ENCODE measurements at regions not wholly inside any gene's neighbourhood (a gene's known extent, or its start where the extent isn't known, plus 50 kb on each side); places are given as distances from the start of the nearest gene placed in this dataset.

GRCh38 chr10:21078410-21079329 is 181.6 kb upstream of the NEBL start:
- DNase-seq, result no peak

GRCh38 chr10:21077681-21078080 is 180.6 kb upstream of the NEBL start:
- DNase-seq, result no peak

- DNase-seq, result no peak
These were observed 179.3 kb upstream of the NEBL start for GRCh38 chr10:21076381-21076780.

GRCh38 chr10:21075880-21076279 is 178.8 kb upstream of the NEBL start:
- DNase-seq, result no peak

- DNase-seq, result no peak
These were observed 174.0 kb upstream of the NEBL start for GRCh38 chr10:21071001-21071673.

- DNase-seq, result no peak
These were observed 173.0 kb upstream of the NEBL start for GRCh38 chr10:21069929-21070700.

- no peak for DNase-seq
These were observed 172.2 kb upstream of the NEBL start for GRCh38 chr10:21069278-21069677.

GRCh38 chr10:21068026-21068656 is 171.0 kb upstream of the NEBL start:
- DNase-seq, result no peak

- DNase-seq, result no peak
These were observed 168.6 kb upstream of the NEBL start for GRCh38 chr10:21065621-21066248.

- DNase-seq, result no peak
These were observed 164.9 kb upstream of the NEBL start for GRCh38 chr10:21061982-21062381.

- no peak for DNase-seq
These were observed 164.1 kb upstream of the NEBL start for GRCh38 chr10:21061184-21061583.

- no peak for DNase-seq
These were observed 163.5 kb upstream of the NEBL start for GRCh38 chr10:21060626-21061025.

GRCh38 chr10:21057989-21058388 is 160.9 kb upstream of the NEBL start:
- no peak for DNase-seq

GRCh38 chr10:21057436-21057835 is 160.3 kb upstream of the NEBL start:
- DNase-seq, result no peak

GRCh38 chr10:21056461-21056860 is 159.3 kb upstream of the NEBL start:
- no peak for DNase-seq

- DNase-seq, result no peak
These were observed 158.4 kb upstream of the NEBL start for GRCh38 chr10:21055339-21056135.

GRCh38 chr10:21053953-21054690 is 157.0 kb upstream of the NEBL start:
- DNase-seq, result no peak

- no peak for DNase-seq
These were observed 155.6 kb upstream of the NEBL start for GRCh38 chr10:21052709-21053104.

- DNase-seq, result no peak
These were observed 155.1 kb upstream of the NEBL start for GRCh38 chr10:21052072-21052708.

- DNase-seq, result no peak
These were observed 152.4 kb upstream of the NEBL start for GRCh38 chr10:21049482-21049881.

Measured in T-helper 9 cell (primary cell).